ENCODE measurements at regions not wholly inside any gene's neighbourhood (a gene's known extent, or its start where the extent isn't known, plus 50 kb on each side); places are given as distances from the start of the nearest gene placed in this dataset.
"Not testable (repeated sequence)": the region's sequence is repeated elsewhere in the genome, so short reads cannot be mapped to it uniquely, and the experiment has no call there.

- no peak for TF ChIP-seq CTCF (IDR thresholded peaks at IDR 0.05; ENCODE audit: low read depth, low read length)
- no peak overlapping the region for H3K4me3 ChIP-seq (ENCODE audit: low read depth, low read length)
Measured at GRCh38 chr5:68115584-68115983, 100.0 kb upstream of the PIK3R1 start.

- no peak overlapping the region for H3K4me3 ChIP-seq (ENCODE audit: low read depth, low read length)
- TF ChIP-seq CTCF (IDR thresholded peaks at IDR 0.05; ENCODE audit: low read depth, low read length): no peak
Measured at GRCh38 chr5:68114378-68115040, 101.0 kb upstream of the PIK3R1 start.

- H3K4me3 ChIP-seq (ENCODE audit: low read depth, low read length): no peak overlapping the region
- TF ChIP-seq CTCF (IDR thresholded peaks at IDR 0.05; ENCODE audit: low read depth, low read length): no peak
Measured at GRCh38 chr5:68112658-68113057, 102.9 kb upstream of the PIK3R1 start.

GRCh38 chr5:68110894-68111293 is 104.7 kb upstream of the PIK3R1 start:
- no peak overlapping the region for H3K4me3 ChIP-seq (ENCODE audit: low read depth, low read length)
- TF ChIP-seq CTCF (IDR thresholded peaks at IDR 0.05; ENCODE audit: low read depth, low read length): no peak

- H3K4me3 ChIP-seq (ENCODE audit: low read depth, low read length): no peak overlapping the region
- no peak for TF ChIP-seq CTCF (IDR thresholded peaks at IDR 0.05; ENCODE audit: low read depth, low read length)
Measured at GRCh38 chr5:68110264-68110663, 105.3 kb upstream of the PIK3R1 start.

GRCh38 chr5:68104217-68104616 is 111.3 kb upstream of the PIK3R1 start:
- H3K4me3 ChIP-seq (ENCODE audit: low read depth, low read length): not testable (repeated sequence)

GRCh38 chr5:68103297-68103696 is 112.3 kb upstream of the PIK3R1 start:
- not testable (repeated sequence) for H3K4me3 ChIP-seq (ENCODE audit: low read depth, low read length)

GRCh38 chr5:68099327-68099726 is 116.2 kb upstream of the PIK3R1 start:
- no peak overlapping the region for H3K4me3 ChIP-seq (ENCODE audit: low read depth, low read length)
- no peak for TF ChIP-seq CTCF (IDR thresholded peaks at IDR 0.05; ENCODE audit: low read depth, low read length)
